ENCODE measurements at regions not wholly inside any gene's neighbourhood (a gene's known extent, or its start where the extent isn't known, plus 50 kb on each side); places are given as distances from the start of the nearest gene placed in this dataset.

DNA sequence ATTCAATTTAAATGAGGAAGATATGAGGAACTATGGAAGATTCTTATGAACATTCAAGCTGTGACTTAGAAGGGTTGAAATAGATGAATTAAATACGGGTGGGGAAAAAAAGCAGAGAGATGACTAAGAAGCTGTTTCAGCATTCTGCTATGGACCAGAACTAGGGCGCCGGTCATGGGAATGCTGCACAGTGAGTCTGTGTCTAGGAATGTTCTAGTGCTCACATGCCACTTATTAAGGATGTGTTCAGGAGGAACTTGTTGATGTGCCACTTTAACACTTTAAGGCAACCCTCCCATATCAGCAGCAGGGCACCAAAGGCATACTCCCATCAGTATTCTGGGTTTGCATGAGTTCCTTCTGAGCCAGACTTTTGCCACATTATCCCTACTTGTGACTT, 152.1 kb downstream of the POSTN start:
- Mint-ChIP-seq H3K27me3 (no peaks in the 10 kb centered on the region), H3K4me1 (no peaks in the 10 kb centered on the region), H3K27ac (no peak overlapping the region), H3K36me3 (no peaks in the 10 kb centered on the region), H3K4me3 (no peak overlapping the region), H3K9me3 (no peaks in the 10 kb centered on the region)
- ATAC-seq, result no peak

DNA sequence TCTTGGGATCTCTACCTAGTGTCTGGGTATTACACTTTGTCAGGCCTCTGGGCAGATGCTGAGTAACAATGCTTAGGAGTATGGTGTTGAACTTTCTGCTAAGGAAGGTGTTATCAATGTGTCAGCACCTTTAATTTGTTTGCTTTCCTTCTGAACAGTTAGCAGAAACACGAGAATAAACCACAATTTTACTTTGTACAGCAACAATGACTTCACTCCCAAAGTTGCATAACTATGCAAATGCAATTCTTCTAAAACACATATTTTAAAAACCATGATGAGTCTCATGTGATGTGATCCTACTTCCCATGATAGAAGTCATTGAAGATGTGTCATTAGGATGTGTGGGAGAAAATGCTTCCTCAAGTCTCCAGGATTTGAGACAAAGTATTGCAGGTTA, 155.0 kb downstream of the POSTN start:
- Mint-ChIP-seq H3K27me3 (no peaks in the 10 kb centered on the region), H3K27ac (no peak overlapping the region), H3K4me3 (no peak overlapping the region), H3K4me1 (no peaks in the 10 kb centered on the region), H3K36me3 (no peaks in the 10 kb centered on the region), H3K9me3 (peaks cover 3% of the 10 kb centered on the region)
- no peak for ATAC-seq

DNA sequence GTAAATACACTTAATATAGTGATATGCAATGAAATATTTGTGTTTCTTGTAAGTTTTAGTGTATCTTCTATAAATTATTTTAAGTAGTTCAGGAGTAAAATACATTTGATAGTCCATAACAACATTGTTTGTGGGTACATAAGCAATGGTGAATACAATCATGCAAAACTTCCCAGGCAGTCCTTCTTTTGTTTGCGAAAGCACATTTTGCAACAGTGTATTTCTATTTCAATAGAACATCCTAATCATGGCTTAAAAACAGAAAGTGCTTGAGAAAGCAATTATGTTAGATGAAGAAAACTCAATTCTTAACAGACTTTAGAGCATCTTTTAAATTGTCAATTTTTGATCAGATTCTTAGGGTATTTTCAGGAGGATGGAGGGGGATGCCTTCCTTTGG, 155.6 kb downstream of the POSTN start:
- no peak for ATAC-seq
- H3K4me3 Mint-ChIP-seq, result no peak overlapping the region
- no peaks in the 10 kb centered on the region for H3K36me3 Mint-ChIP-seq
- no peak overlapping the region for H3K27ac Mint-ChIP-seq
- no peaks in the 10 kb centered on the region for H3K27me3 Mint-ChIP-seq
- H3K9me3 Mint-ChIP-seq, result peaks cover 3% of the 10 kb centered on the region
- H3K4me1 Mint-ChIP-seq, result no peaks in the 10 kb centered on the region

DNA sequence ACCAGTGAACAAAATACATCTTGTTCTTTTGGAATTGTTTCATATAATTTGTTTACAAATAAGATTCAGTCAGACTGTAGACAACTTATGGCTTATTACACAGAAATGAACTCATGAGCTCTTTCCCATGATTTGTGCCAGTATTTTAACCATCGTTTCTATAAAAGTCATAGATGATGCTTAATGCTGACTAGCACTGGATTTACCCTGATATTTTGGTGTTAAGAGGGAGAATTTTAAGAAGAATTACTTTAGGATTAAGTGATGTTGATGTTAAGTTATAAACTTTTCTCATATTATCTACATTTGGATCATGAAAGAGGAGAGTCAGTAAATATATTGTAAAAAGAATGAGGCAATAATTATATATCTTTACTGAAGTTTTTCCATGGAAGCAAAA, 162.7 kb downstream of the POSTN start:
- Mint-ChIP-seq H3K4me3 (no peak overlapping the region), H3K36me3 (no peaks in the 10 kb centered on the region), H3K27ac (no peak overlapping the region), H3K4me1 (no peaks in the 10 kb centered on the region), H3K9me3 (peaks cover 3% of the 10 kb centered on the region), H3K27me3 (no peaks in the 10 kb centered on the region)
- ATAC-seq, result no peak

DNA sequence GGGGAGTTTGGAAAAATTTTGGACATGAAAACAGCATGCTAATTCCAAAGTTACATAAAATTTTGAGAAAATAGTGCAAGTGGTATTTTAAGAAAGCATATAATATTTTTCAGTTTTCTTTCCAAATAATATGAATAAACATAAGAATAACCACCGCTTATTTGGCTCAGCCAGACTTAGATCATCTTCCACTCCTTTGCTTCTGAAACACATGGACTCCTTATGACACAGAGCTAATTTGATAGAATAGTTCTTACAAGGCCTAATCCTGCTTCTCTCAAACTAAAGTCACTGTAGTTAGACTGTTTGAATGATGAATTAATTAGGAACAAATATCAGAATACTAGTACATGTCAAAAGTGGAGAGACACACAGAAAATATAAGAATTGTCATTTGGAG, 165.5 kb downstream of the POSTN start:
- Mint-ChIP-seq H3K36me3 (no peaks in the 10 kb centered on the region), H3K27me3 (no peaks in the 10 kb centered on the region)

DNA sequence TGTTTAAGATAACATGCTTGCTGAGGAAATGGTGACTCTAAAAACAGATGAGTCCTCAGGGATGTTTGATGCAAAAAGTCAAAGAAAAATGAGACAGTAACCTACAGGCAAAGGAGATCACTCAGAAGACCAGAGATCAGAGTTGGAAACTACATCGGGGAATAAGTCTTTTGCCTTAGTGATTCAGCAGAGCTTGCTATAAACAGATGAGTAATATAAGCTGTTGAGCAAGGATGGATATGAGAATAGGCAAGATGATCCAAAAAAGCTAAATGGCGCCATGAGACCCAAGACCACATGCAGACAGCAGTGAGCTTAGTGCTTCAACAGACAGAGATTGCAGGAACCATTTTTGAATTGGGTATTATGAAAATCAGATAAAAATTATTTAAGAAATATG, 168.6 kb downstream of the POSTN start:
- no peak for ATAC-seq
- Mint-ChIP-seq H3K27ac (no peak overlapping the region), H3K9me3 (peaks cover 13% of the 10 kb centered on the region), H3K4me1 (no peaks in the 10 kb centered on the region), H3K36me3 (no peaks in the 10 kb centered on the region), H3K27me3 (no peaks in the 10 kb centered on the region), H3K4me3 (no peak overlapping the region)

More for the DNA sequence above, 165.5 kb downstream of the POSTN start:
- H3K4me1 Mint-ChIP-seq, result no peaks in the 10 kb centered on the region
- no peak overlapping the region for H3K27ac Mint-ChIP-seq
- no peak for ATAC-seq
- peaks cover 8% of the 10 kb centered on the region for H3K9me3 Mint-ChIP-seq
- H3K4me3 Mint-ChIP-seq, result no peak overlapping the region

DNA sequence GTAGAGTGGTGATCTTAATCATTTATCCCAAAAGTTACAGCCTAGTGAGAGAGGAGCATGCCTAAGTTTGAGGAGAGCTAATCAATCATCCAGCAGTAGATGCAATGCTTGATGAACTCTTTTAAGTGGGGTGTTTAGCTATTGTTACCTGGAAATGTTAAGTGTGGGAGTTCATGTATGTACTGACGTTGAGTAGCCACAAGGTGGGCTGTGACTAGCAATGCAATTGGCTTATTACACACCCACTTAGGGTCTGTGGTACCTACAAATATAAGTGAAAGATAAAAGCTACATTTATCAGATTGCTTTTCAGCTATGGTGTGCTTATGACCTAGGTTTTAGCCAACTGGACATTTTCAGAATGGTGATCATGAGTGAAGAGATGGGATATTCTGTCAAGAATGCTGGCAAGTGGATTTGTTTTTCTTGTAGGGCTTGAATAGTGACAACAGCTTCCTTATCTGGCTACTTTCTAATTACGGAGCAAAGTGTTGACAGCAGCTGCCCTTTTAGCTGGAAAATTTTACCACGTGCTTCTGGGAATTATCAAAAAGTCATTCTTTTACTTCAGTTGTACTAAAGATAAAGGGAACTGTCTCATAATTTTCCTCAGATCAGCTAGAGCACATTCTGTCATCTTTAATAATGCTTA, 170.6 kb downstream of the POSTN start:
- Mint-ChIP-seq H3K4me1 (no peaks in the 10 kb centered on the region), H3K27me3 (no peaks in the 10 kb centered on the region), H3K36me3 (no peaks in the 10 kb centered on the region), H3K9me3 (peaks cover 13% of the 10 kb centered on the region), H3K27ac (no peak overlapping the region), H3K4me3 (no peak overlapping the region)
- no peak for ATAC-seq

DNA sequence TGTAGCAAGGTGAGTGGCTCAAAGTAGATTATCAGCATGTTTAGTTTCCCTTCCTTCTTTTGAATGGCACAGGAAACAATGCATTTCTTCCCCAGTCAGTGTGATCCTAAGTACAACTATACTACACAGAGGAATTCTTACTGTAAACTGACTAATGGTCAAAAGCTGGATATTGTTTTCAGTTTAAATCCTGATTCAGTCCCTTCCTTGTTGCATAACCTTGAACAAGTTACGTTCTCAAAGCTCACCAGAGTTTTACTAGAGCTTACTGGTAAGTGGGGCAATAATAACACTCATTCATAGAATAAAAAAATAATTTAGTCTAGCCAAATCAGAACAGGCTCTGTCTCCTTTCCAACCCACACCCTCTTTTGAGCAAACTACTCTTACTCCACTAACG, 180.1 kb downstream of the POSTN start:
- no peak overlapping the region for H3K27ac Mint-ChIP-seq
- H3K36me3 Mint-ChIP-seq, result no peaks in the 10 kb centered on the region
- no peaks in the 10 kb centered on the region for H3K27me3 Mint-ChIP-seq
- no peak overlapping the region for H3K4me3 Mint-ChIP-seq
- H3K4me1 Mint-ChIP-seq, result no peaks in the 10 kb centered on the region
- no peaks in the 10 kb centered on the region for H3K9me3 Mint-ChIP-seq
- ATAC-seq, result no peak

DNA sequence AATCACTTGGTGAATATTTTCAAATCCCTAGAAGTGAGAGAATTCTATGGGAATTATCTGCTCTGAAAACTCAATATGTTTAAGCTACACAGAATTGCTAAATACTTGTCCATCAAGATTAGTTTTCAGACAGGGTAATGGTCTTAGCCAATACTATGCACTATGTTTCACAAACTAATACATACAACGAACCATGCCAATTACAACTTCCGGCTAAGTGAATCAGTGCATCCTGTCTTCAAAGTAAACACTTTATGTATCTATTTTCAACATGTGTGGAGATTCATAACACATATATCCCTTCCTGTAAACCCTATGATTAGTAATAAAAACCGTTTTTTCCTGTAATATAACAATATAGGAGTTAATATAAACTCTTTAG, 181.5 kb downstream of the POSTN start:
- H3K4me3 Mint-ChIP-seq, result no peak overlapping the region
- no peaks in the 10 kb centered on the region for H3K27me3 Mint-ChIP-seq
- H3K9me3 Mint-ChIP-seq, result no peaks in the 10 kb centered on the region
- no peaks in the 10 kb centered on the region for H3K4me1 Mint-ChIP-seq
- H3K27ac Mint-ChIP-seq, result no peak overlapping the region
- no peak for ATAC-seq
- H3K36me3 Mint-ChIP-seq, result no peaks in the 10 kb centered on the region

DNA sequence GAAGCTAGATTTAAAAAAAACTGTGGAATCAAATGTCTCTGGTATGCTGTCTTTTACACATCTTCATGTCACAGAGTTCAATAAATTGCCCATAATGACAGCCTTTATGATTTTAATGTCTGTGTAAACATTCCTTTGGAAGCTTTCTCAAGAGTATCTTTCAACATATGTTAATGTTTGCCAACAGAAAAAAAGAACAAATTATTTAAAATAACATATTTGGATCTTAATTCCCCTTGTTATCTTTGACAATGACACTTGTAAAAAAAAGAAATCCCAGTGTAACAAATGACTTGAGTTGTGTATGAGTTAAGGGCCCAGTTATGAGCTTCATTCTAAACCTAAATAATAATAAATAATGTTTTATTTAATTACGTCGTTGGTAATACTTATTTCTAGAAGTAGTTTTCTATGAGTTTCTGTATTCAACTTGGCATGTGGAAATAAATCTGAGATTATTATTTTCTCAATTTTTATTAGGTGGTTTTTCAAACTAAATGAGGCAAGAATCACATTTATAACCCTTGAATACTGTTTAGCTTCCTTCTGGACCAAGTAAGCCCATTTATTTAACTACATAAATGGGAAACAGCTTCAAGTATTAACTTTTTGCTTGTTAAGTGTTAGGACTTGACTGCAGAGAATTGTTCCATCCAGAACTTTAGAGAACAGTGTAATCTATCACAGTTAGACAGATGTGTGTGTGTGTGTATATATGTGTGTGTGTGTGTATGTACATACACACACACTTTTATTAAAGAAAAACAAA, 182.1 kb downstream of the POSTN start:
- Mint-ChIP-seq H3K27me3 (no peaks in the 10 kb centered on the region), H3K27ac (no peak overlapping the region), H3K4me1 (no peaks in the 10 kb centered on the region), H3K9me3 (no peaks in the 10 kb centered on the region), H3K4me3 (no peak overlapping the region), H3K36me3 (no peaks in the 10 kb centered on the region)
- ATAC-seq, result no peak

DNA sequence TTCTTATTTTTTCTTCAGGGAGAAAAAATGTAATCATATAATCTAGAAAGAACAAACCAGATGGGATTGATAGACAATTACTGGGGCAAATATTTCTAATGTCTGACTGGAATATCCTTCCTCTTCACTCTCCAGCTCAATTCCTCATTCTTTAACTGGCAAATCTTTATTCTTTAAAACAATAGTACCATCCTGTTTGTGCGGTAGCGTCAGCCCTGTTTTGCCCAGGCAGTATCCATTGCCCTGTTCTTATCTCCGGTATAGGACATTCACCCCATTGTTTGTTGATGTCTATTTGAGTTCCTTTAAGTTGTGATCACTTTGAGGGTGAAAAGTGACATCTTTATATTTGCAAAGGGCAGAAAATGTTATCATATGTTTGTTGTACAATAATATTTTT, 185.4 kb downstream of the POSTN start:
- no peaks in the 10 kb centered on the region for H3K27me3 Mint-ChIP-seq
- no peak overlapping the region for H3K27ac Mint-ChIP-seq
- no peak overlapping the region for H3K4me3 Mint-ChIP-seq
- H3K4me1 Mint-ChIP-seq, result no peaks in the 10 kb centered on the region
- no peaks in the 10 kb centered on the region for H3K36me3 Mint-ChIP-seq
- no peaks in the 10 kb centered on the region for H3K9me3 Mint-ChIP-seq
- ATAC-seq, result no peak

DNA sequence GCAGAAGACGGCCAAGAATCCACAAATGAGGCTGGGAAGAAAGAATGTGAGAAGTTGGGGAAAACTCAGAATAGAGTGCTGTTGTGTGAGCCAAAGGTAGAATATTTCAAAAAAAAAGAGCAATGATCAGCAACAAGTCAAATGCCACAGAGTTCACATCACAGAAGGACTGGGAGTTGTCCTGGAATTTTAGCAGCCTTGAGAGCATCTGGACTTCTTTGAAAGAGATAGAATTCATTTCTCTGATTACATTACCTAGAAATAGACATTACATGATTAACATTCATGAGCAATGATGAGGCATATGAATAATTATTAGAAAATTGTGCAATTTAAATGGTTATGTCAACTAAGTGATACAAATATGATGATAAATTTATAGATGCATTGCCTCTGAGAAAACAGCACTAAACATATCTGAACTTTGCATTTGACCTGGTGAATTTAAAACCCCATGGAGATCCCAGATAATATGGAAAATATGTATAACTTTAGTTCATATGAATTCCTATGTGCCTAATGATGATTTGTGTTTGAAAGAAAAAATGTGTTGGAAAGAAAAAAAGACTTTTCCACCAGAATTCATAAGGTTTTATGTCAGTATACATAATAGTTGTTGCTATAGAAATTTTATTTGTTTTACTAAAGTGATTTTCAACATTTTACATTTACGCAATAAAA, 186.2 kb downstream of the POSTN start:
- Mint-ChIP-seq H3K4me1 (no peaks in the 10 kb centered on the region), H3K27ac (no peak overlapping the region), H3K9me3 (no peaks in the 10 kb centered on the region), H3K27me3 (no peaks in the 10 kb centered on the region), H3K36me3 (no peaks in the 10 kb centered on the region), H3K4me3 (no peak overlapping the region)
- no peak for ATAC-seq

DNA sequence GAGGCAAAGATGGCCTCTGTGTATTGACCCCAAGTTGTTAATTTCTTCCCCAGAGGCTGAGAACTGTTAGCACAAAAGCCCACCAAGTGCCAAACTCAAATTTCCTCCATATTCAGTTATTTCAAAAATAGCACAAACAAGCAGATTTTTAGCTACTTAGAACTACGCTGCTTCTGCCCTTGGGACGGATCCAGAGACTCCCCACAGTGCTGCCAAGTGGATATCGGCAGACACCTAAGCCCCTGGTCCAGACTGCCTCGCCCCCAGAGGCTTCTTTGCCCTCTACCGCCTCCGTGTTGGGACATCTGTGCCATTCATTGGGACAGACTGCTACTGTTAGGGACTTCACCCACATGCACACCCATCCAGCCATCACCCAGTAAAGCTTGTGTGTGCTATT, 188.3 kb downstream of the POSTN start:
- Mint-ChIP-seq H3K27ac (no peak overlapping the region), H3K36me3 (no peaks in the 10 kb centered on the region), H3K4me1 (no peaks in the 10 kb centered on the region), H3K4me3 (no peak overlapping the region), H3K27me3 (no peaks in the 10 kb centered on the region), H3K9me3 (no peaks in the 10 kb centered on the region)
- ATAC-seq, result no peak

DNA sequence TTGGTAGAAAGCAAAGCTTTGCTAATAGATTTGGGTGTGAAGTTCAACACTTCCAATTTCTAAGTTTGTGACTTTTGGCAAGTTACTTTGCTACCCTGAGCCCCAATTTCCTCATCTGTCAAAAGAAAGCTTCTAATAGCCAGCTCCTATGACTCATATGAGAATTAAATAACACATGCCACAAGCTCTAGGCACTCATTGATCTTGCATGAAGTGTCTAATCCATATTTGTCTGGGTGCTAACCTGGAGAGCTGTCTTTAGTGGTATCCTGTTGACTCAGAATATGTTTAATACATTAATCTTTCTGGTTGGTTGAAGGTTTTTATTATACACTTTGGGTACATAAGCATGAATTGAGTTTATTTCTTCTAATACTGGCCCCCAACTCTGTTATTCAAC, 188.8 kb downstream of the POSTN start:
- H3K36me3 Mint-ChIP-seq, result no peaks in the 10 kb centered on the region
- no peaks in the 10 kb centered on the region for H3K9me3 Mint-ChIP-seq
- no peaks in the 10 kb centered on the region for H3K27me3 Mint-ChIP-seq
- ATAC-seq, result no peak
- H3K27ac Mint-ChIP-seq, result no peak overlapping the region
- no peaks in the 10 kb centered on the region for H3K4me1 Mint-ChIP-seq
- no peak overlapping the region for H3K4me3 Mint-ChIP-seq

DNA sequence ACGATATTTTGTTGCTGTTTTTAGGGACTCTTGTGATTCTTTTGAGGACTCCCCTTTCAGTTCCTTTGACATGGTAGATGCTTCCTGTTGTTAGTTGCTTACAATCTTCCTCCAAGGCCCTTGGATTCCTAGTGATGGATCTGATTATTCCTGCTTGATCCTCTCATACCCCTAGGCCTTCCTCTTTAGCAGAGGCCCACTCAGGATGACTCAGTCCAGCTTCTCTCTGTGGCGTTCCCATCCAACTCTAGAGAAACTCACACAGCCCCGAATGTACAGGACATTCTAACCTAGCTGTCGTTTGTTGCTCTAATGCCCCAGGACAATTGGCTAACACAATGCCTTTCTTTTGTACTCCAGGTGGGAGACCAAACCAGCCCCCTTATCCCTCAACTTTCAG, 191.4 kb downstream of the POSTN start:
- no peaks in the 10 kb centered on the region for H3K27me3 Mint-ChIP-seq
- no peaks in the 10 kb centered on the region for H3K4me1 Mint-ChIP-seq
- ATAC-seq, result no peak
- H3K4me3 Mint-ChIP-seq, result no peak overlapping the region
- no peak overlapping the region for H3K27ac Mint-ChIP-seq
- no peaks in the 10 kb centered on the region for H3K36me3 Mint-ChIP-seq
- peaks cover 3% of the 10 kb centered on the region for H3K9me3 Mint-ChIP-seq

DNA sequence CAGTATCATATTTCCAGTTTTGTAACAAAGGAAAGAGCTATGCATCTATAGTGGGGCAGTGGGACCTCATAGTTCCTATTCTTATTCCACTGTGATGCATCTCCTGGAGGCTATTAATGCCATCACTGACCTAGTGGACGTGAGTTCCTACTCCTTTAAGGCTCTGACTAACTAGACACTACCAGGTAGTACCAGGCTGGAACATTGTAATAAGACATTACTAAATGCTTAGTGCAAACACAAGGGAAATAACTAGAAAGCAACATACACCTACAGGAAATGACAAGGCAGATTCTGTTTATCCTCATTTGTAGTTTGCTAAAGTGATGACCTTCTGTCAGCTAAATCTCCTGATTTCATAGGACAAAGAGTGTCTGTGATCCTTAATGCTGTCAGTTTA, 192.5 kb downstream of the POSTN start:
- H3K27me3 Mint-ChIP-seq, result no peaks in the 10 kb centered on the region
- peaks cover 6% of the 10 kb centered on the region for H3K9me3 Mint-ChIP-seq
- H3K4me1 Mint-ChIP-seq, result no peaks in the 10 kb centered on the region
- no peak for ATAC-seq
- no peak overlapping the region for H3K4me3 Mint-ChIP-seq
- no peaks in the 10 kb centered on the region for H3K36me3 Mint-ChIP-seq
- no peak overlapping the region for H3K27ac Mint-ChIP-seq
